BLaER1 treated with 17β-estradiol and CSF1 and Interleukin-3, amounts not matched to agents 10 nM and 100 nM (cell line): ENCODE measurements at regions not wholly inside any gene's neighbourhood (a gene's known extent, or its start where the extent isn't known, plus 50 kb on each side); places are given as distances from the start of the nearest gene placed in this dataset.

Experiments used
- H3K27ac ChIP-seq, 11 experiments: shearing (Covaris generic); formaldehyde crosslinking; 2 replicates each; pipeline ENCODE4 v1.8.1; 2022
- H3K27me3 ChIP-seq, 11 experiments: shearing (Covaris generic); formaldehyde crosslinking; 2 replicates each; pipeline ENCODE4 v1.8.1; 2022
- H3K36me3 ChIP-seq, 11 experiments: shearing (Covaris generic); formaldehyde crosslinking; 2 replicates each; pipeline ENCODE4 v1.8.1; 2022
- H3K4me1 ChIP-seq, 10 experiments: shearing (Covaris generic); formaldehyde crosslinking; 2 replicates each; pipeline ENCODE4 v1.8.1; 2022
- H3K4me2 ChIP-seq, 11 experiments: shearing (Covaris generic); formaldehyde crosslinking; 2 replicates each; pipeline ENCODE4 v1.8.1; 2022
- H3K4me3 ChIP-seq, 10 experiments: shearing (Covaris generic); formaldehyde crosslinking; 2 replicates each; pipeline ENCODE4 v1.8.1; 2022
- H3K9ac ChIP-seq, 11 experiments: shearing (Covaris generic); formaldehyde crosslinking; 2 replicates each; pipeline ENCODE4 v1.8.1; 2022
- H3K9me3 ChIP-seq, 11 experiments: shearing (Covaris generic); formaldehyde crosslinking; replicated peaks in 1 of 11; 2 replicates each; pipeline ENCODE4 v1.8.1; 2022
- H4K20me1 ChIP-seq, 11 experiments: shearing (Covaris generic); formaldehyde crosslinking; 2 replicates each; pipeline ENCODE4 v1.8.1; 2022
- Cebpa-rat ChIP-seq, 11 experiments: shearing (Covaris generic); IDR thresholded peaks; 2 replicates each; pipeline ENCODE4 v1.8.1; 2022

DNA sequence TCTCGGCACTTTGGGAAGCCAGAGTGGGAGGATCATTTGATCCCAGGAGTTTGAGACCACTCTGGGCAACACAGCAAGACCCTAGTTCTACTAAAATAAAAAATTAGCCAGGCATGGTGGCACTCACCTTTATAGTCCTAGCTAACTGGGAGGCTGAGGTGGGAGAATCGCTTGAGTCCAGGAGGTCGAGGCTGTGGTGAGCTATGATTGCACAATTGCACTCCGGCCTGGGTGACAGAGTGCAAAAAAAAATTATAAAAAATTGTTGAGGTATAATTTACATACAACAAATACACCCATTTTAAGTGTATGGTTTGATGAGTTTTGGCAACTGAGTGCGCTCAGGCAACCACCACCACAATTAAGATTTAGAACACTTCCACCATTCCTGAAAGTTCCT is 108.5 kb upstream of the GADD45A start:
- Histone ChIP-seq H3K9me3 (no peaks in the 10 kb centered on the region), H3K27ac (no peak overlapping the region), H4K20me1 (no peaks in the 10 kb centered on the region), H3K27me3 (no peaks in the 10 kb centered on the region), H3K4me1 (peaks cover 0 to 10% (median 3%) of the 10 kb centered on the region in 10 experiments; a peak in 4 of 20 replicates), H3K36me3 (no peaks in the 10 kb centered on the region), H3K9ac (no peak overlapping the region), H3K4me3 (no peak overlapping the region), H3K4me2 (no peak overlapping the region)
- TF ChIP-seq Cebpa-rat (IDR thresholded peaks at IDR 0.05), result 0 out of 22 replicates have a peak, but pooled peaks of 1 of the 11 experiments have one; percentile 34

- H3K9ac ChIP-seq, result no peak overlapping the region
- H3K4me3 ChIP-seq, result no peak overlapping the region
- H3K36me3 ChIP-seq, result no peaks in the 10 kb centered on the region
- no peaks in the 10 kb centered on the region for H3K27me3 ChIP-seq
- no peak overlapping the region for H3K4me2 ChIP-seq
- H3K27ac ChIP-seq, result no peak overlapping the region
- no peaks in the 10 kb centered on the region for H4K20me1 ChIP-seq
- peaks cover 0 to 10% (median 3%) of the 10 kb centered on the region in 10 experiments; a peak in 4 of 20 replicates for H3K4me1 ChIP-seq
- no peaks in the 10 kb centered on the region for H3K9me3 ChIP-seq
- TF ChIP-seq Cebpa-rat (IDR thresholded peaks at IDR 0.05), result no peak
Measured at GRCh38 chr1:67577646-67578045, 107.4 kb upstream of the GADD45A start.

DNA sequence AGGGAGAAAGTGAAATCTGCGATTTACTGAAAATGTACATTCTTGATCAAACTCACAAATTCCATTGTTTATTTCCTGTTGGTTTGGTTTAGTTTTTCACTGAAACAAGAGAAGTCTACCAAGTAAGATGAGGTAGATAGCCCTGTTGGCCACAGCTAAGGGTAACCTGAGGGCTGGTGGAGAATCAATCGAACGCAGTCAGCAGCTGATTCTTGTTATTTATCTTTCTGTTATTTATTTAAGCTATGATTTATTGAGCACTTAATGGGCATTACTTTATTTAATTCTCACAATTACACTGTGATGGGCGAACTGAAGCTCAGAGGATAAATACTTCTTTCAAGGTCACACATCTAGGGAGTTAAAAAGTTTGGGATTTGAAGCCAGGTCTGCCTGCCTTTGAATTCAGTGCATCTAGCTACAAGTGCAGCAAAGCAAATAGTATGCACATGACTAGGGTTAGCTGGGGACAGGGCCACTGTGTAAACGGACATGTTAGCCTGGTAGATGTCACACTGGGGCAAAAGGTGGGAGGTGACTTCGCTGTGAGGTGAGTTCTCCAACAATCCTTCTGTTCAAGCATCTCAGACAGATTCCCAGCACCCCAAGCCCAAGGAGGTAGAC is 106.5 kb upstream of the GADD45A start:
- H3K9ac ChIP-seq, result no peak overlapping the region
- no peak overlapping the region for H3K27ac ChIP-seq
- H3K4me2 ChIP-seq, result no peak overlapping the region

GRCh38 chr1:67579623-67580394 is 105.2 kb upstream of the GADD45A start:
- no peak for TF ChIP-seq Cebpa-rat (IDR thresholded peaks at IDR 0.05)
- Histone ChIP-seq H3K9me3 (no peaks in the 10 kb centered on the region), H3K4me1 (peaks cover 0 to 14% (median 3%) of the 10 kb centered on the region in 10 experiments; a peak in 5 of 20 replicates), H3K9ac (no peak overlapping the region), H4K20me1 (no peaks in the 10 kb centered on the region), H3K4me2 (peak overlapping the region in 5 of 11 experiments; percentile 20 to 41 (median 22); a peak in 6 of 22 replicates), H3K27ac (no peak overlapping the region), H3K4me3 (no peak overlapping the region), H3K27me3 (no peaks in the 10 kb centered on the region), H3K36me3 (no peaks in the 10 kb centered on the region)

More for the DNA sequence above, 106.5 kb upstream of the GADD45A start:
- Histone ChIP-seq H3K4me3 (no peak overlapping the region), H3K36me3 (no peaks in the 10 kb centered on the region), H3K27me3 (no peaks in the 10 kb centered on the region), H3K4me1 (peaks cover 0 to 14% (median 3%) of the 10 kb centered on the region in 10 experiments; a peak in 5 of 20 replicates), H3K9me3 (no peaks in the 10 kb centered on the region), H4K20me1 (no peaks in the 10 kb centered on the region)
- TF ChIP-seq Cebpa-rat (IDR thresholded peaks at IDR 0.05), result no peak

- H3K9me3 ChIP-seq, result no peaks in the 10 kb centered on the region
- H3K27ac ChIP-seq, result no peak overlapping the region
- no peaks in the 10 kb centered on the region for H4K20me1 ChIP-seq
- H3K4me2 ChIP-seq, result peak overlapping the region in 5 of 11 experiments; percentile 20 to 41 (median 22); a peak in 7 of 22 replicates
- H3K9ac ChIP-seq, result no peak overlapping the region
- H3K4me3 ChIP-seq, result no peak overlapping the region
- H3K27me3 ChIP-seq, result no peaks in the 10 kb centered on the region
- H3K4me1 ChIP-seq, result peaks cover 0 to 14% (median 3%) of the 10 kb centered on the region in 10 experiments; a peak in 5 of 20 replicates
- TF ChIP-seq Cebpa-rat (IDR thresholded peaks at IDR 0.05), result no peak
- H3K36me3 ChIP-seq, result no peaks in the 10 kb centered on the region
Measured at GRCh38 chr1:67580691-67581403, 104.2 kb upstream of the GADD45A start.

DNA sequence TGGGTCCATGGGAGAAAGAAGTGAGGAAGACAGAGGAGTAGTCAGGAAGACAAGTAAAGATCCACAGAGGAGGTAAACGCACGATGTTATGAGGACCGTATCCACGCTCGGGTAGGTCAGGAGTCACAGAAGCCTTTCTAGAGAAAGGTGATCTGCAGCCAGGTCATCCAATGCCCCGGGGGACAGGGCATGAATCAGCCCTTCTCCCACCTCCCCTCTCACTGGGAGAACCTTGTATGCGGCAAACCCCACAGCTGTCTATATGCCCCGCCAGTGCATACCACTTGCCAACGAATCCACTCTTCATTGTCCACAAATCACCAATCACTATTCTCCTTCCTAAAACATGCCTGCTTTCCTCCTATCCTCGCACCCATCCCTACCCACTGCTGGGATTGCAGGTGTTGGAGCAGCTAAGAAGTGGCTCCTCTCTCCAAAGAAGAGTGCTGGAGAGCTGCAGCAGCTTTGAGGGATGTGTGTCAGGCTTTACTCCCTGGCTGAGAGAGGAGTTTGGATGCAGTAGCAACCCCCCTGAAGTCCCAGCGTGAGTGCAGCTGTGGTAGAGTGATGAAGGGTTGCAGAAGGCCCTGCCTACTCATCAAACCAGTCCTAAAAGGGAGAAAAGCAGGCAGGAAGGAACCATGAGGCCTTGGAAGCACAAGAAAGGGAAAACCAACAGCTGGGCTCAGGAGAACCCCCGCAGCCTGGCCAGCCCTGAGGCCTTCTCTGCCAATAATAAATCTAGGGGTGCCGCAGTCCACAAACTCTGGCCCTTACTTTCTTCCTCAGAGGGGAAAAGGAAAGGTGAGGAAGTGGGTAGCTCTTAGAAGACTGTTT is 102.2 kb upstream of the GADD45A start:
- Histone ChIP-seq H3K9me3 (no peaks in the 10 kb centered on the region), H3K4me2 (peak overlapping the region in 1 of 11 experiments; percentile 11; a peak in 2 of 22 replicates), H3K36me3 (no peaks in the 10 kb centered on the region), H3K9ac (no peak overlapping the region), H3K27ac (no peak overlapping the region), H3K4me1 (peaks cover 0 to 14% (median 7%) of the 10 kb centered on the region in 10 experiments; a peak in 11 of 20 replicates), H3K4me3 (no peak overlapping the region), H3K27me3 (no peaks in the 10 kb centered on the region), H4K20me1 (no peaks in the 10 kb centered on the region)
- TF ChIP-seq Cebpa-rat (IDR thresholded peaks at IDR 0.05), result no peak

DNA sequence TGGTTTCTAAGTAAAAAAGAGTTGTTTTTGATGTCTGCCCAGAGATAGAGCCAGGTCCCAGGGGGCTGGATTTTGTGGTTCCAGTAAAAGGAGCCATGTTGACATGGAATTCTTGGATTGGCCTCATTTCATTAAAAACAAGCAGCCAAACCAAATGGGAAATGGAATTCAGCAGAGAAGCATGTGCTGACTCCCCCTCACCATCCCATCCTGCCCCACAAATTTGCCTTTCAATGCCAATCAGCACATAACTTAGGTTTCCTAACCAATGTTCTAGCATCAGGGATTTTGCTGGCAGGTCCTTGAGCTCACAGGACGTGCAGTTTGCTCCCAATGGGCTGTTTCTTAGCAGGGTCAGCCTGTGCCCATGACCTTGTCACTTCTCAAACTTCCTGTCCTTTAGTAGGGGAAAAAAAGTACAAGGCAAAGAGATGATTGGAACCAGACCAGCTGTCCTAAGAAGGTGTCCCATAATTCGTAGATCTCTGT is 101.5 kb upstream of the GADD45A start:
- Histone ChIP-seq H3K4me1 (peaks cover 0 to 21% (median 9%) of the 10 kb centered on the region in 10 experiments; a peak in 11 of 20 replicates), H3K27me3 (no peaks in the 10 kb centered on the region), H3K9ac (no peak overlapping the region), H3K27ac (no peak overlapping the region), H3K9me3 (no peaks in the 10 kb centered on the region), H3K4me2 (peak overlapping the region in 1 of 11 experiments; percentile 11; a peak in 2 of 22 replicates), H3K36me3 (no peaks in the 10 kb centered on the region), H4K20me1 (no peaks in the 10 kb centered on the region), H3K4me3 (no peak overlapping the region)
- TF ChIP-seq Cebpa-rat (IDR thresholded peaks at IDR 0.05), result no peak

DNA sequence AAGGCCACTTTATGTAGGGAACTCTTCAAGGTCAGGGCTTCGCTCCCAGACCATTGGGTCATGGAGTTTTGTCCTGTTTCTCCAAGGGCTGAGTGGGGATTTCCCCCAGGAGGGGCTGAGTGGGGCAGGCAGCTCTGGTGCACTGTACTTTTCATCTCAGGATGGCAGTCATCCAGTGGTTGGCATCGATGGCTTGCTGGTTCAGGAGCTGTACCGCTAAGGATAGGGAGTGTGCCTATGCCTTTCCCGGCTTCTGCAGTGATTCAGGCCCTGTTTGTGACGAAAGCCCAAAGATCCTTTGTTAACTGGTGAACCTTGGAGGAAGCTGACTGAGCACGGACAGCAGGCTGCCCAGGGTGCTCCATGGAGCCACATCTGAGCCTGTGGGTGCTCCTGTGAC is 100.1 kb upstream of the GADD45A start:
- Histone ChIP-seq H3K9me3 (no peaks in the 10 kb centered on the region), H3K4me2 (no peak overlapping the region), H3K9ac (no peak overlapping the region), H3K4me1 (peaks cover 0 to 34% (median 11%) of the 10 kb centered on the region in 10 experiments; a peak in 11 of 20 replicates), H3K27ac (no peak overlapping the region), H3K4me3 (no peak overlapping the region), H4K20me1 (no peaks in the 10 kb centered on the region), H3K27me3 (no peaks in the 10 kb centered on the region), H3K36me3 (no peaks in the 10 kb centered on the region)
- TF ChIP-seq Cebpa-rat (IDR thresholded peaks at IDR 0.05), result no peak
